OCI-M2 (cell line): ENCODE measurements at regions not wholly inside any gene's neighbourhood (a gene's known extent, or its start where the extent isn't known, plus 50 kb on each side); places are given as distances from the start of the nearest gene placed in this dataset.

Source experiments
- DNase-seq: peaks from one replicate; lab custom pipeline; 2025; ENCODE audit not compliant: unreplicated experiment; lab: John Stamatoyannopoulos, UW

DNA sequence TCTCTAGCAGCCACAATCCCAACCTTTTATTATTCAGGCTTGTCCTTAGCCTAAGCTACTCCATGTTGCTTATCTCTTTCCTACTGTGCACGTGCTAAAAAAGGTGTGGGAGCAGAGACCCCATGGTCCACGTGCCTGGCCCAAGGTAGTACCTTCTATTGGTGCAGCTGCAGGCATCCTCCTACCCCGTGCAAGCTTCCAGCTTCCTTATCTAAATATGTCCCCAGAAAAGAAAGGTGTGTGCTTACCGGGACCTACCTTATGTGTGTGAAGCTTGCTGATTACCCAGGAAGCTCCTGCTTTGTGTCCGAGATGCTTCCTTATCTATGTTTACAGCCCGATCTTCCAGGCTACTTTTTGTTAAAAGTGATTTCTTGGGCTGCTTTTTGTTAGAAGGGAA, 2382.4 kb downstream of the PCDH9 start:
- no peak for DNase-seq

- no peak for DNase-seq
Measured at GRCh38 chr13:64845110-64845509, 2385.0 kb downstream of the PCDH9 start.

- DNase-seq, result no peak
Measured at GRCh38 chr13:64819081-64819480, 2411.1 kb downstream of the PCDH9 start.

DNA sequence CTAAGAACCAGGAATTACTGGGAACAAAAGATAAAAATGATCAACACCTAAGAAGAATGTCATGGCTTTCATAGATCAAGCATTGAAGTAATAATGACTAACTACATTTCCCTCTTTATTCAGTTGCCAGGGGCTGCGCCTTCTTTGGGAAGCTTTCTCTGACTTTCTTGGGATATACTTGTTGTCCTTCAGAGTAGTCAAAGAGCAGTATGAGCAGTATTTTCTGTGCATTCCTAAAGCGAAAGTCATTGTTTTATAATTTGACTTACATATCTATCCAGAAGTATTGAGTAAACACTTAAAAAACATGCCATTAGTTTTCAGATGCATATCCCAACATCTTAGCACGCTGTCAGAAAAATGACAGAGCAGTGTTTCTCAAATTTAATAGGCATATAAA, 2412.4 kb downstream of the PCDH9 start:
- no peak for DNase-seq

DNA sequence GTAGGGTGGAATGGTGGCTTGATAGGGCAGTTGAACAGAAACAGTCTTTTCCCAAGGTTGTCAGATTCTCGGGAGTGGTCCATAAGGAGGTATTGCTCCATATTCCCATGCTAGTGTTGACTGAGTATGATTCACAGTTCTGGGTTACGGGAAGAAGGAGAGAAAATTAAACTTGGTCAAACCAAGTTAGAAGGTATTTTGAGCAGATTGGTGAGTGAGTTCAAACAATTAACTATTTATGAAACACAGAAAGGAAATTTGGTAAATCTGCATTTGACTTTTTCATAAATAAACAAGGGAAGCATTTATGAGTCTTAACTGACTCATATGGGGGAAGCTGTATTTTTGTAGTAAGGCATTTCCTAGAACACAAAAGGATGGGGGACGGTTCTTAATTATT, 2419.4 kb downstream of the PCDH9 start:
- no peak for DNase-seq

- no peak for DNase-seq
Measured at GRCh38 chr13:64808704-64809103, 2421.4 kb downstream of the PCDH9 start.

DNA sequence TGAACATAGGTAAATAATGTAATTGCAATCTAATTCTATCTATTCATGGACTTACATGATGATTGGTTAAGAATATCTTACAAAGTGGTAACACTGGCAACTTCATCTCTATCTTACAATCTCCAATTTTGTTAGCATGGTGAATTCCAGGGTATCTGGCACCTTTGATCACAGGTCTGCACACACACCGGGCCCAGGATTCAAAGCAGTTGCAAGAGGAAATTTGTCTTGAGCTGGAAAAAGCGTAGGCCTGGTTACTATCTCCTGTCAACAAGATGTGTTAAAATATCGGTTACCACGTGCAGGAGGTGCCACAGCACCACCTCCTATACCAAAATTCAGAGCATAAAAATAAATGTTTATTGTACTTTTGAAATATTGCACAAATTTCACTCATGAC, 2428.4 kb downstream of the PCDH9 start:
- DNase-seq, result no peak

DNA sequence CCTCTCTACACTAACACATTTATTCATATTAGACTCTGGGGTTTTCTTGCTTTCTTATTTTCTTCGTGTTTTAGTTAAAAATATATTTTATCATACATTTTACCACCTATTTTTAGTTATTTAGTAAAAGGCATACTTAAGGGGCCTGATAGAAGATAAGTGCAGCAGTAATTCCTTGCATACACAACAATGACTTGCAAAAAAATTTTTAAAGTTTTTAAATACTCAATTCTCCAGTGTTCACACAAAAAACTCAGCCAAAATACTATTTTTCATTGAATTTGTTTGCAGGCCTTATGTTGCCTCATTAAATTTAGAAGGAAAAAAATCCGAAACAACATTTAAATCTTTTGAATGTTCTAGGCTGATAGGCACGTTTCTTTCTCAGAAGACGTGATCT, 2431.7 kb downstream of the PCDH9 start:
- no peak for DNase-seq

- DNase-seq, result no peak
Measured at GRCh38 chr13:64793592-64793991, 2436.5 kb downstream of the PCDH9 start.

- no peak for DNase-seq
Measured at GRCh38 chr13:64793131-64793530, 2437.0 kb downstream of the PCDH9 start.

DNA sequence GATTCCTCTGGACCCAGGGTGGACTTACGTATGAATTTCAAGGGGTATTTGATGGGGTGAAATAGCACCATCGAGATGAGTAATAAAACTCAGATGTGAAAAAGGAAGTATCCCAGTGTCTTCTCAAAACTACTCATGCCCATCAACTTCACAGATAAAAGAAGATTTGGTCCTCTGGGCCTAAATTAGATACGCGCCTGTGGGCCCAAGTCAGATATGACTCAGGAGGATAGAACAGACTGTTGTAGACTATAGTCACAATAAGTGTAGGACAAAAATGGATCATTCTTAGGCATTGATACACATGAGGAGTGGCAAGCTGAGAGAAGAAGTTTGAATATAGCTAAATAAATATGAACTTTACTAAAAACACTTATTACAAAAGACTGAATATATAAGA, 2438.8 kb downstream of the PCDH9 start:
- no peak for DNase-seq

- no peak for DNase-seq
Measured at GRCh38 chr13:64782466-64782865, 2447.7 kb downstream of the PCDH9 start.

DNA sequence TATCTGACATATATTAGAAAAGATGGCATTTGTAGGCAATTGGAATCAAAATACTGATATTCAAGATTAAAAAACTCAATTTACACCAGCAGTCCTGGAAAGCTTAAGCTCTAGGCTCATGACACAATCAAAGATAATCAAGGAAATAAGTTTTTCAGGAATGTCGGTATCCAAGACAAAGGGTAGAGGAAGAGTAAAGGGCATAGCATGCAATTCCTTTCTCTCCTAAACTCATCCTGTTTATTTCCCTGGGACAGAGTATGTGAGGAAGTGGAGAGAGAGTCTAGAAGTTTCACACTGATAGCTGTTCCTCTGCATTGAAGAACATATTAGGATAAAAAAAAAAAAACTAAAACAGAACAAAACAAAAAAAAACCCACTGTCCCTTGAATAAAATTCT, 2452.1 kb downstream of the PCDH9 start:
- no peak for DNase-seq

GRCh38 chr13:64774915-64775314, 2455.2 kb downstream of the PCDH9 start:
- no peak for DNase-seq

GRCh38 chr13:64770743-64771142, 2459.4 kb downstream of the PCDH9 start:
- no peak for DNase-seq

DNA sequence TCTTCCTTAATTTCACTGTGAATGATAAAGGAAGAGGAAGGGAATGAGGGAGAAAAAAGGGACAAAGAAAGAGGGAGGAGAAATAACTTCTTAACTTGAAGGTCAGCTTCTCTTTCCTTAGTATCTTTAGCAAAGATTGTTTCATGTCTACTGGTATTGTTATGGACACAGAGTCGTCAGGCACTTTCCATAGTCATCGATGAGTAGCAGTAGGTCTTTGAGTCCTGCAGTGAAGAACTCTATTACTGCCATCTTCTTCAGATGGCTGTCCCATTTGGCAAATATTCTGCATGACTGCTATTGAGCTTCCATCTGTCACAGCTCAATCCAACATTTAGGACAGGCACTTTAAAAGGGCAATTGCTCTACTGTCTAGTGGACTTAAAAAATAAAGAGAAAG, 2463.1 kb downstream of the PCDH9 start:
- no peak for DNase-seq

- DNase-seq, result no peak
Measured at GRCh38 chr13:64765636-64766035, 2464.5 kb downstream of the PCDH9 start.

DNA sequence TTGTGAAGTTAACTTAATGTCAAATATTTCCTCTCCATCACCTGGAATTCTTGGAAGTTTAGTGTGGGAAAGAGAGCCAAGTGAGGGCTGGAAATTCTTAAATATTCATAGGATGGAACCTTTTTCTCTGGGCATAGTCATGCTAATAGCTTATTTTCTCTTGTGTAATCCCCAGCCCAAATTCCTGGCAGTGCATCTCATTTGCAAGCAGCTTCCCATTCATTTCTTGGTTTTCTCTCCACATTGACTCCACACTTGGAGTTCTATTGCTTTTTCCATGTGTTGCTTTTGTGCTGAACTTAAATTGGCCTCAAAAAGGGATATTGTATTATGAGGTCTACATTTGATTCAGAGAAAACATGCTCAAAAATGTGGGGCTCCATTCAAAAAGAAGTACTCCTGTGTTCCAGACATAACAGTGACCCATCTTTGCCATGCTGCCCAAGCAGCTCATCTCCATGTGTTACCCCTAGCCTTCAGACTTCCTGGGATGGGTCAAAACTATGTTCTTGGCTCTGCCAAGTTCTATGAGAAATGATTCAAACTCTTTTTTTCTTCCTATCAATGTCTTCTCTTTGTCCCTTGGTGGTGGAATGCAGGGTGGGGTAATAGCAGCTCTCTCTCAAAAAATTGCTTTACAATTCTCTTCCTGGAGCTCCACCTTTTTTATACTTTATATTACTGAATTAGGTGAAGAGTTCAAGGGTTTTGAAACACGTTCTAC, 2471.5 kb downstream of the PCDH9 start:
- no peak for DNase-seq

DNA sequence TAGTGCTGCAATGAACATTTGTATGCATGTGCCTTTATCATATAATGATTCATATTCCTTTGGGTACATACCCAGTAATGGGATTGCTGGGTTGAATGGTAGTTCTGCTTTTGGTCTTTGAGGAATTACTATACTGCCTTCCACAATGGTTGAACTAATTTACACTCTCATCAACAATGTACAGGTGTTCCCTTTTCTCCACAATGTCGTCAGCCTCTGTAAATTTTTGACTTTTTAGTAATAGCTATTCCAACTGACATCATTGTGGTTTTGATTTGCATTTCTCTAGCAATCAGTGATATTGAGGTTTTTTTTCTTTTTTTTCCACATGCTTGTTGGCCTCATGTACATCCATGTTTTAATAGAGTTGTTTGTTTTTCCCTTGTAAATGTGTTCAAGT, 2473.5 kb downstream of the PCDH9 start:
- no peak for DNase-seq

- no peak for DNase-seq
Measured at GRCh38 chr13:64755961-64756360, 2474.2 kb downstream of the PCDH9 start.

- DNase-seq, result no peak
Measured at GRCh38 chr13:64753233-64754000, 2476.7 kb downstream of the PCDH9 start.

GRCh38 chr13:64749301-64749700, 2480.8 kb downstream of the PCDH9 start:
- DNase-seq, result no peak

DNA sequence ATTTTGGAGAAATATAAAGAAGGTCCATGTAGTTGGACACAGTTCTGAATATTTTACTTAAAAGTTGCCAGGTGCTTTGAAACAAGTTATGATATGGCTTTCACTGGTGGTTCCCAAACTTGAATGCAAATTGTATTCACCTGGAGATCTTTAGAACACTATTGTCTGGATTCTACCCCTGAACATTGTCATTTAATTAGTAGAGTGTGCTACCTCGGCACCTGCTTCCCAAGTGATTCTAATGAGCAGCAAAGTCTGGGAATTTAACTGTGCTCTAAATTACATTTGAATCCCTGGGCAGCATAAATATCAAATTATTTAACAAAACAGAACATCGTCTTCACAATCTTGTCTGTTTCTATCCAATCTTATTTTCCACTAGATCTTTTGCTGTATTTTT, 2483.3 kb downstream of the PCDH9 start:
- DNase-seq, result no peak
